GM12878 (cell line): ENCODE measurements at regions not wholly inside any gene's neighbourhood (a gene's known extent, or its start where the extent isn't known, plus 50 kb on each side); places are given as distances from the start of the nearest gene placed in this dataset.

ENCODE experiments used
- ATAC-seq: fragments of 200-7000 bp; cut with Tn5 transposase; 3 replicates; pipeline ENCODE4 v1.9.1; 2020; ENCODE audit warnings: mild to moderate bottlenecking, moderate library complexity
- BruUV-seq: library from RNA; stranded (reverse); fragments of 400-500 nt; replicated peaks from 2 replicates; lab custom pipeline; 2021; lab: Mats Ljungman, UMichigan
- CTCF ChIA-PET: fragments of 300-600 bp; sonication (Branson Sonifier 250); formaldehyde crosslinking; extraction: SDS; loops from one replicate; lab custom pipeline; 2021; ENCODE audit warnings: inconsistent platforms; lab: Yijun Ruan, JAX
- POLR2A ChIA-PET: fragments of 350-600 bp; formaldehyde crosslinking; extraction: SDS; loops from one replicate; lab custom pipeline; 2021; ENCODE audit warnings: inconsistent platforms; lab: Charles Lee
- RAD21 ChIA-PET: fragments of 300-600 bp; sonication (Branson Sonifier 250); formaldehyde crosslinking; loops from one replicate; lab custom pipeline; 2023; ENCODE audit warnings: antibody characterized with exemption; ENCODE audit not compliant: unreplicated experiment; lab: Charles Lee
- SMC1A ChIA-PET: fragments of 300-600 bp; sonication (Branson Sonifier 250); formaldehyde crosslinking; loops from one replicate; lab custom pipeline; 2023; ENCODE audit not compliant: unreplicated experiment, uncharacterized antibody; lab: Charles Lee
- DNase-seq: peaks from one replicate; pipeline ENCODE4 v3.0.0-alpha.2; 2011; ENCODE audit warnings: low read depth, low spot score
- FAIRE-seq: peaks from 3 replicates; lab custom pipeline; 2011; peaks lifted over from hg19 to GRCh38; lab: Jason Lieb, UNC
- H2AFZ ChIP-seq: 2 replicates; pipeline ENCODE4 v1.6.0; 2011; ENCODE audit warnings: low read depth, low read length, control low read depth; ENCODE audit not compliant: control insufficient read depth
- H3K27ac ChIP-seq: 2 replicates; pipeline ENCODE4 v1.5.1; 2011; ENCODE audit warnings: control low read depth; ENCODE audit not compliant: control insufficient read depth, insufficient read depth
- H3K27me3 ChIP-seq, 2 experiments: replicated peaks in 1 of 2; 2 replicates each; pipeline versions ENCODE4 v1.6.0 to v1.6.1; 2011; ENCODE audit warnings: low read length in 1 of 2; ENCODE audit not compliant: control insufficient read depth in 2 of 2, insufficient read depth in 2 of 2
- H3K36me3 ChIP-seq, 2 experiments: 2 replicates each; pipeline ENCODE4 v1.5.1; 2011; ENCODE audit warnings: low read length in 1 of 2; ENCODE audit not compliant: control insufficient read depth in 2 of 2, insufficient read depth in 2 of 2
- H3K4me1 ChIP-seq: 2 replicates; pipeline ENCODE4 v1.6.1; 2011; ENCODE audit warnings: mild to moderate bottlenecking, low read length, moderate library complexity, mixed read lengths; ENCODE audit not compliant: control insufficient read depth, insufficient read depth
- H3K4me2 ChIP-seq: 2 replicates; pipeline ENCODE4 v1.6.0; 2011; ENCODE audit warnings: control low read depth; ENCODE audit not compliant: control insufficient read depth, insufficient read depth
- H3K4me3 ChIP-seq: fragments of 200-600 bp; sonication (generic); 2 replicates; pipeline ENCODE4 v1.5.1; 2016
- H3K79me2 ChIP-seq: 2 replicates; pipeline ENCODE4 v1.6.0; 2011; ENCODE audit warnings: low read length; ENCODE audit not compliant: control insufficient read depth, insufficient read depth
- H3K9ac ChIP-seq: 2 replicates; pipeline ENCODE4 v1.8.0; 2011; ENCODE audit warnings: low read length, control low read depth, mixed read lengths; ENCODE audit not compliant: control insufficient read depth, insufficient read depth
- H3K9me3 ChIP-seq: replicated peaks from 3 replicates; pipeline ENCODE4 v1.5.1; 2011; ENCODE audit warnings: mild to moderate bottlenecking, low read length; ENCODE audit not compliant: control insufficient read depth, insufficient read depth
- H4K20me1 ChIP-seq: 2 replicates; pipeline ENCODE4 v1.6.0; 2011; ENCODE audit not compliant: control insufficient read depth, insufficient read depth
- BHLHE40 ChIP-seq, 2 experiments: fragments of 450-650 bp in 1 of 2; IDR thresholded peaks; 2 replicates each; pipeline ENCODE4 v1.6.1; 2011 to 2017; ENCODE audit warnings: low read depth in 2 of 2, borderline replicate concordance in 1 of 2, improper control_type of control experiment in 1 of 2, low read length in 1 of 2, mild to moderate bottlenecking in 1 of 2
- CBFB ChIP-seq: IDR thresholded peaks from 2 replicates; pipeline ENCODE4 v1.6.1; 2016; ENCODE audit warnings: antibody characterized with exemption, low read depth
- CREB1 ChIP-seq: IDR thresholded peaks from 2 replicates; pipeline ENCODE4 v1.6.1; 2012; ENCODE audit warnings: low read depth, mild to moderate bottlenecking, inconsistent platforms
- E2F4 ChIP-seq: IDR thresholded peaks from 2 replicates; pipeline ENCODE4 v1.6.1; 2012; ENCODE audit warnings: low read depth, low read length, improper control_type of control experiment
- EGR1 ChIP-seq, 2 experiments: IDR thresholded peaks; 1 replicate in 1 of 2; 2 replicates in 1 of 2; pipeline ENCODE4 v1.6.1; 2011 to 2012; ENCODE audit warnings: low read depth in 2 of 2, low read length in 2 of 2, borderline replicate concordance in 1 of 2, mild to moderate bottlenecking in 1 of 2, moderate library complexity in 1 of 2
- ESRRA ChIP-seq: IDR thresholded peaks from 2 replicates; pipeline ENCODE4 v1.6.1; 2012; ENCODE audit warnings: mild to moderate bottlenecking, low read length, improper control_type of control experiment
- FOXM1 ChIP-seq: IDR thresholded peaks from 2 replicates; pipeline ENCODE4 v1.6.1; 2012; ENCODE audit warnings: low read depth, mild to moderate bottlenecking, inconsistent platforms, low read length, moderate library complexity
- HDAC2 ChIP-seq: fragments of 200-600 bp; sonication (generic); IDR thresholded peaks from 2 replicates; pipeline ENCODE4 v1.6.1; 2017
- IRF4 ChIP-seq: IDR thresholded peaks from 2 replicates; pipeline ENCODE4 v1.6.1; 2011; ENCODE audit warnings: low read depth, low read length
- KDM1A ChIP-seq: fragments of 200-600 bp; sonication (generic); IDR thresholded peaks from 2 replicates; pipeline ENCODE4 v1.6.1; 2016; ENCODE audit warnings: borderline replicate concordance
- MXI1 ChIP-seq: fragments of 150-350 bp; IDR thresholded peaks from 2 replicates; pipeline ENCODE4 v1.6.1; 2011; ENCODE audit warnings: low read depth, mild to moderate bottlenecking, inconsistent platforms, low read length, improper control_type of control experiment
- NR2F1 ChIP-seq: fragments of 450-650 bp; conservative IDR thresholded peaks from 2 replicates; pipeline ENCODE4 v1.6.1; 2017; ENCODE audit warnings: mild to moderate bottlenecking
- POLR2AphosphoS2 ChIP-seq: IDR thresholded peaks from 2 replicates; pipeline ENCODE4 v1.6.1; 2011; ENCODE audit warnings: low read depth, mild to moderate bottlenecking, low read length, improper control_type of control experiment, moderate library complexity
- RELA ChIP-seq: fragments of 450-650 bp; IDR thresholded peaks from 2 replicates; pipeline ENCODE4 v1.8.0; 2014; ENCODE audit warnings: borderline replicate concordance; ENCODE audit not compliant: partially characterized antibody
- SMC3 ChIP-seq: IDR thresholded peaks from 2 replicates; pipeline ENCODE4 v1.6.1; 2011; ENCODE audit warnings: low read length, improper control_type of control experiment, borderline replicate concordance
- TBL1XR1 ChIP-seq: IDR thresholded peaks from 2 replicates; pipeline ENCODE4 v1.6.1; 2012; ENCODE audit warnings: low read depth, low read length, improper control_type of control experiment
- YBX1 ChIP-seq: fragments of 450-650 bp; IDR thresholded peaks from 2 replicates; pipeline ENCODE4 v1.6.1; 2016; ENCODE audit warnings: antibody characterized with exemption
- ZNF217 ChIP-seq: fragments of 450-650 bp; IDR thresholded peaks from 2 replicates; pipeline ENCODE4 v1.6.1; 2017; ENCODE audit warnings: antibody characterized with exemption, mild to moderate bottlenecking
- WGBS: methylation state at CpG from one replicate; pipeline ENCODE4 v1.1.6; 2016; ENCODE audit warnings: low lambda C conversion rate; ENCODE audit not compliant: insufficient replicate concordance, insufficient coverage; ENCODE audit errors: missing lambda C conversion rate; 5-methylcytosine and 5-hydroxymethylcytosine counted together
- in situ Hi-C: fragments of 300-500 bp; cut with MboI; formaldehyde crosslinking; loops from 9 replicates; pipeline ENCODE4 v1.14.3; 2018; ENCODE audit warnings: mixed read lengths
- intact Hi-C: fragments of 100-400 bp; cut with micrococcal nuclease; formaldehyde crosslinking; loops from one replicate; pipeline ENCODE4 v1.14.2; 2022; ENCODE audit not compliant: unreplicated experiment

GRCh38 chr2:147531269-147531668 is 313.6 kb upstream of the ACVR2A start:
- no peak overlapping the region for H3K4me3 ChIP-seq
- RAD21 ChIA-PET: no interaction called here
- TF ChIP-seq CBFB: no peak
- TF ChIP-seq CREB1: no peak
- TF ChIP-seq NR2F1: no peak
- TF ChIP-seq YBX1: no peak
- no peak for TF ChIP-seq KDM1A
- no peak for TF ChIP-seq ZNF217
- no peak for TF ChIP-seq BHLHE40 (IDR thresholded peaks at IDR 0.05; ENCODE audit: borderline replicate concordance in 1 of 2, low read depth in 2 of 2, low read length in 1 of 2)
- TF ChIP-seq SMC3: no peak
- TF ChIP-seq EGR1 (IDR thresholded peaks at IDR 0.05; ENCODE audit: borderline replicate concordance in 1 of 2, low read depth in 2 of 2, low read length in 2 of 2): no peak
- TF ChIP-seq POLR2AphosphoS2: no peak
- no peak for TF ChIP-seq IRF4
- no peak for TF ChIP-seq E2F4
- TF ChIP-seq FOXM1: no peak
- TF ChIP-seq TBL1XR1: no peak
- TF ChIP-seq MXI1: no peak
- TF ChIP-seq ESRRA: no peak
- no peak for TF ChIP-seq RELA
- no peak for TF ChIP-seq HDAC2
- 94% methylated on average over 3 of the region's 3 CpGs for WGBS
- FAIRE-seq (no peak), ATAC-seq (no peak), DNase-seq (no peak)
- CTCF ChIA-PET: no interaction called here
- intact Hi-C loops: no loop called here
- no peaks in the 10 kb centered on the region for H3K9me3 ChIP-seq
- H4K20me1 ChIP-seq: no peaks in the 10 kb centered on the region
- H3K27me3 ChIP-seq: no peaks in the 10 kb centered on the region
- no peaks in the 10 kb centered on the region for H3K36me3 ChIP-seq
- H3K4me1 ChIP-seq: no peaks in the 10 kb centered on the region
- POLR2A ChIA-PET: no interaction called here
- H3K79me2 ChIP-seq: no peaks in the 10 kb centered on the region
- no peak overlapping the region for H3K4me2 ChIP-seq
- SMC1A ChIA-PET: no interaction called here
- no TSS peak for BruUV-seq
- H2AFZ ChIP-seq: no peak overlapping the region
- in situ Hi-C loops: no loop called here
- H3K9ac ChIP-seq: no peak overlapping the region
- H3K27ac ChIP-seq: no peak overlapping the region
